ENCODE measurements at regions not wholly inside any gene's neighbourhood (a gene's known extent, or its start where the extent isn't known, plus 50 kb on each side); places are given as distances from the start of the nearest gene placed in this dataset.

DNA sequence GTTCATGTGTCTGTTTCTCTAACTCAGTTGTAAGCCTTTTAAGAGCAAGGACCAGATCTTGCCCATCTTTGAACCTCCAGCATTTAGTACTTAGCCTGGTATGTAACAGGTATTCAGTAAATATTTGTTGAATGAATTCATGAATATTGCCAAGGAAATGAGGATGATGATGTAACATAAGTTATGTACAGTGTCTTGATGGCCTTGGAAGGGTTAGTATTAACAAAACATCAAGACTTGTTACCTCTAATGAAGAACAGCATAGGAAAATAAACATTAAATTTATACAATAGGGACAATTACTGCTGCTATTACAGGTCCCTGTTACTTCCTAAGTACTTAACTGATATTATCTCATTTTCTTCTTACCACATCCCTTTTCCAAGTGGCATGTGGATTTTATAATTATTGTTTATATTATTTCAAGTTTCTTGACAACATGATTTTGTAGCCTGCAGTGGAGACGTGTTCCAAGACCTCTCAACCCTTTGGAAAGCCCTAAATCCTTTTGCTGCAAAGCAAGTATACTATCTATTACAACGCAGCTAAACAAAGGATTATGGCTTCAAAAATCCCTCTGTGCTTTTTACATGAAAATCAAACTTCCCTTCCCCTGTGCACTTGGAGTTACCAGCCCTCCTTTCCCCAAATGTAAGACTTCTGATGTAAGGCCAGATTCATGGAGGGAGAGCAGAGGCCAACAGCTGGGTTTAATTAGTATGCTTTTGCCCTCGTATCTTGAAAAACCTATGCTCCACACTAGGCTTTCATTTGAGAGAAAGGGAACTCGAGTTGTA lies 77.4 kb upstream of the SMIM36 start:
- TF ChIP-seq, protein P1, sequence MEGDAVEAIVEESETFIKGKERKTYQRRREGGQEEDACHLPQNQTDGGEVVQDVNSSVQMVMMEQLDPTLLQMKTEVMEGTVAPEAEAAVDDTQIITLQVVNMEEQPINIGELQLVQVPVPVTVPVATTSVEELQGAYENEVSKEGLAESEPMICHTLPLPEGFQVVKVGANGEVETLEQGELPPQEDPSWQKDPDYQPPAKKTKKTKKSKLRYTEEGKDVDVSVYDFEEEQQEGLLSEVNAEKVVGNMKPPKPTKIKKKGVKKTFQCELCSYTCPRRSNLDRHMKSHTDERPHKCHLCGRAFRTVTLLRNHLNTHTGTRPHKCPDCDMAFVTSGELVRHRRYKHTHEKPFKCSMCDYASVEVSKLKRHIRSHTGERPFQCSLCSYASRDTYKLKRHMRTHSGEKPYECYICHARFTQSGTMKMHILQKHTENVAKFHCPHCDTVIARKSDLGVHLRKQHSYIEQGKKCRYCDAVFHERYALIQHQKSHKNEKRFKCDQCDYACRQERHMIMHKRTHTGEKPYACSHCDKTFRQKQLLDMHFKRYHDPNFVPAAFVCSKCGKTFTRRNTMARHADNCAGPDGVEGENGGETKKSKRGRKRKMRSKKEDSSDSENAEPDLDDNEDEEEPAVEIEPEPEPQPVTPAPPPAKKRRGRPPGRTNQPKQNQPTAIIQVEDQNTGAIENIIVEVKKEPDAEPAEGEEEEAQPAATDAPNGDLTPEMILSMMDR (IDR thresholded peaks at IDR 0.05) = no peak
- no peak for TF ChIP-seq POLR2A (IDR thresholded peaks at IDR 0.05)
